SU-DHL-6 (cell line): ENCODE measurements at regions not wholly inside any gene's neighbourhood (a gene's known extent, or its start where the extent isn't known, plus 50 kb on each side); places are given as distances from the start of the nearest gene placed in this dataset.
"Not testable (repeated sequence)": the region's sequence is repeated elsewhere in the genome, so short reads cannot be mapped to it uniquely, and the experiment has no call there.

Experiments
- H2AFZ ChIP-seq: fragments of 200-600 bp; sonication (generic); 2 replicates; pipeline ENCODE4 v1.6.1; 2014; ENCODE audit warnings: low read depth, mild to moderate bottlenecking, moderate library complexity, mixed read lengths, antibody characterized with exemption, low read length; ENCODE audit not compliant: severe bottlenecking
- H3F3A ChIP-seq: fragments of 200-600 bp; shearing (Covaris generic); 2 replicates; pipeline ENCODE4 v1.6.0; 2016; ENCODE audit warnings: antibody characterized with exemption, mild to moderate bottlenecking; ENCODE audit not compliant: insufficient read depth
- H3K27ac ChIP-seq: fragments of 200-600 bp; sonication (generic); 2 replicates; pipeline ENCODE4 v1.5.1; 2016; ENCODE audit warnings: low read depth, mild to moderate bottlenecking, low read length, moderate library complexity, mixed read lengths
- H3K27me3 ChIP-seq: fragments of 200-600 bp; sonication (generic), shearing (Covaris generic); 2 replicates; pipeline ENCODE4 v1.6.0; 2014; ENCODE audit warnings: mild to moderate bottlenecking, low read length
- H3K36me3 ChIP-seq: fragments of 200-600 bp; sonication (generic); 2 replicates; pipeline ENCODE4 v1.6.1; 2014; ENCODE audit warnings: mild to moderate bottlenecking, low read length, mixed read lengths
- H3K4me2 ChIP-seq: fragments of 300-600, 200-600 bp; shearing (Covaris generic), sonication (generic); 2 replicates; pipeline ENCODE4 v1.6.0; 2014; ENCODE audit warnings: low read length, low read depth, mild to moderate bottlenecking; ENCODE audit not compliant: poor library complexity, severe bottlenecking
- H3K4me3 ChIP-seq: fragments of 200-600 bp; sonication (generic); 2 replicates; pipeline ENCODE4 v1.5.1; 2014; ENCODE audit warnings: antibody characterized with exemption, low read length, mild to moderate bottlenecking, mixed read lengths; ENCODE audit not compliant: insufficient read depth, poor library complexity, severe bottlenecking
- H3K79me2 ChIP-seq: fragments of 200-600 bp; sonication (generic); 2 replicates; pipeline ENCODE4 v1.6.1; 2014; ENCODE audit warnings: mild to moderate bottlenecking, low read length, moderate library complexity; ENCODE audit not compliant: insufficient read depth
- H3K9ac ChIP-seq: fragments of 200-600 bp; sonication (generic); 2 replicates; pipeline ENCODE4 v1.7.0; 2014; ENCODE audit warnings: mild to moderate bottlenecking, low read length
- H3K9me2 ChIP-seq: fragments of 200-600 bp; sonication (generic); replicated peaks from 2 replicates; pipeline ENCODE4 v1.6.1; 2014; ENCODE audit warnings: low read length; ENCODE audit not compliant: insufficient read depth
- H3K9me3 ChIP-seq: fragments of 200-600 bp; sonication (generic); 2 replicates; pipeline ENCODE4 v1.6.1; 2014; ENCODE audit warnings: low read length, mixed read lengths; ENCODE audit not compliant: insufficient read depth
- H4K20me1 ChIP-seq: fragments of 200-600 bp; sonication (generic); 2 replicates; pipeline ENCODE4 v1.6.1; 2014; ENCODE audit warnings: low read depth, mild to moderate bottlenecking, antibody characterized with exemption, low read length, moderate library complexity, mixed read lengths
- CTCF ChIP-seq: fragments of 200-600 bp; sonication (generic); IDR thresholded peaks from one replicate; pipeline ENCODE4 v1.5.1; 2017; ENCODE audit warnings: antibody characterized with exemption, mild to moderate bottlenecking, low read length, moderate library complexity; ENCODE audit not compliant: insufficient read depth, poor library complexity, severe bottlenecking
- EZH2phosphoT487 ChIP-seq: fragments of 200-600 bp; sonication (generic), shearing (Covaris generic); conservative IDR thresholded peaks from 2 replicates; pipeline ENCODE4 v1.6.1; 2018; ENCODE audit warnings: mild to moderate bottlenecking, antibody characterized with exemption, low read length, moderate library complexity, mixed read lengths

- H3K9me3 ChIP-seq, result no peaks in the 10 kb centered on the region
- no peaks in the 10 kb centered on the region for H3F3A ChIP-seq
These were observed 185.8 kb downstream of the B3GLCT start for GRCh38 chr13:31385540-31385939.

GRCh38 chr13:31394506-31394905 lies 194.7 kb downstream of the B3GLCT start:
- Histone ChIP-seq H3K9ac (no peak overlapping the region), H3K27ac (no peak overlapping the region), H3K79me2 (no peaks in the 10 kb centered on the region), H3K4me2 (no peak overlapping the region), H4K20me1 (no peaks in the 10 kb centered on the region), H3K4me3 (no peak overlapping the region), H3F3A (no peaks in the 10 kb centered on the region), H3K9me3 (no peaks in the 10 kb centered on the region; the same call in 1 of the 2 replicates), H3K27me3 (no peaks in the 10 kb centered on the region), H3K36me3 (no peaks in the 10 kb centered on the region), H3K9me2 (no peaks in the 10 kb centered on the region), H2AFZ (no peak overlapping the region)
- no peak for TF ChIP-seq CTCF
- no peak for TF ChIP-seq EZH2phosphoT487

More at GRCh38 chr13:31385540-31385939, 185.8 kb downstream of the B3GLCT start:
- no peaks in the 10 kb centered on the region for H3K27me3 ChIP-seq
- no peaks in the 10 kb centered on the region for H3K36me3 ChIP-seq
- no peaks in the 10 kb centered on the region for H3K79me2 ChIP-seq
- H3K9me2 ChIP-seq, result no peaks in the 10 kb centered on the region
- no peak overlapping the region for H3K4me2 ChIP-seq
- H3K27ac ChIP-seq, result no peak overlapping the region
- H2AFZ ChIP-seq, result no peak overlapping the region
- TF ChIP-seq EZH2phosphoT487 (no peak), CTCF (no peak)
- H3K9ac ChIP-seq, result no peak overlapping the region
- H3K4me3 ChIP-seq, result no peak overlapping the region
- no peaks in the 10 kb centered on the region for H4K20me1 ChIP-seq

- TF ChIP-seq CTCF (no peak), EZH2phosphoT487 (no peak)
- Histone ChIP-seq H3K36me3 (no peaks in the 10 kb centered on the region), H3K4me2 (no peak overlapping the region)
These were observed 195.3 kb downstream of the B3GLCT start for GRCh38 chr13:31395090-31395489.

GRCh38 chr13:31399690-31400089 lies 199.9 kb downstream of the B3GLCT start:
- H3K9me2 ChIP-seq, result no peaks in the 10 kb centered on the region
- H3K9me3 ChIP-seq, result no peaks in the 10 kb centered on the region; the same call in 1 of the 2 replicates
- no peaks in the 10 kb centered on the region for H3K79me2 ChIP-seq
- H3K9ac ChIP-seq, result no peak overlapping the region
- no peaks in the 10 kb centered on the region for H3K27me3 ChIP-seq
- no peaks in the 10 kb centered on the region for H3K36me3 ChIP-seq
- H3F3A ChIP-seq, result no peaks in the 10 kb centered on the region
- H3K4me2 ChIP-seq, result no peak overlapping the region
- TF ChIP-seq EZH2phosphoT487, result no peak
- no peak for TF ChIP-seq CTCF
- no peak overlapping the region for H3K27ac ChIP-seq
- H2AFZ ChIP-seq, result no peak overlapping the region
- H4K20me1 ChIP-seq, result no peaks in the 10 kb centered on the region
- H3K4me3 ChIP-seq, result no peak overlapping the region

More at GRCh38 chr13:31395090-31395489, 195.3 kb downstream of the B3GLCT start:
- no peaks in the 10 kb centered on the region; the same call in 1 of the 2 replicates for H3K9me3 ChIP-seq
- no peaks in the 10 kb centered on the region for H4K20me1 ChIP-seq
- no peak overlapping the region for H2AFZ ChIP-seq
- H3K27ac ChIP-seq, result no peak overlapping the region
- H3K4me3 ChIP-seq, result no peak overlapping the region
- no peaks in the 10 kb centered on the region for H3K9me2 ChIP-seq
- no peaks in the 10 kb centered on the region for H3K27me3 ChIP-seq
- no peaks in the 10 kb centered on the region for H3K79me2 ChIP-seq
- H3F3A ChIP-seq, result no peaks in the 10 kb centered on the region
- H3K9ac ChIP-seq, result no peak overlapping the region

GRCh38 chr13:31403711-31404110 lies 203.9 kb downstream of the B3GLCT start:
- not testable (repeated sequence) for H3K79me2 ChIP-seq, H3F3A ChIP-seq, H3K9ac ChIP-seq, H3K9me2 ChIP-seq, H3K27ac ChIP-seq, H4K20me1 ChIP-seq, H3K4me3 ChIP-seq, H3K27me3 ChIP-seq, H2AFZ ChIP-seq, H3K9me3 ChIP-seq, H3K36me3 ChIP-seq, H3K4me2 ChIP-seq
